Peyer's patch (tissue), 4 donors: ENCODE measurements at regions not wholly inside any gene's neighbourhood (a gene's known extent, or its start where the extent isn't known, plus 50 kb on each side); places are given as distances from the start of the nearest gene placed in this dataset.

Source experiments
- DNase-seq, 3 donors: peaks; one replicate each; pipeline ENCODE4 v3.0.0-alpha.2; 2017 to 2019
- H3K27ac ChIP-seq, 4 donors: fragments of 200-600 bp; sonication (generic); one replicate each; pipeline ENCODE4 v1.5.1; 2016 to 2019
- H3K27me3 ChIP-seq, 2 donors: fragments of 200-600 bp; sonication (generic); one replicate each; pipeline ENCODE4 v1.5.1; 2019
- H3K36me3 ChIP-seq, 3 donors: fragments of 200-600 bp; sonication (generic); one replicate each; pipeline ENCODE4 v1.5.1; 2016 to 2019
- H3K4me1 ChIP-seq, 4 donors: fragments of 200-600 bp; sonication (generic); one replicate each; pipeline ENCODE4 v1.5.1; 2016 to 2019
- H3K4me3 ChIP-seq, 4 donors: fragments of 200-600 bp; sonication (generic); 1 replicate in 3 of 4; 2 replicates in 1 of 4; pipeline ENCODE4 v1.5.1; 2016 to 2019; ENCODE audit warnings: mild to moderate bottlenecking in 1 of 4
- H3K9me3 ChIP-seq, 4 donors: fragments of 200-600 bp; sonication (generic); one replicate each; pipeline ENCODE4 v1.5.1; 2016 to 2019; ENCODE audit warnings: mild to moderate bottlenecking in 1 of 4
- POLR2A ChIP-seq, 2 donors: fragments of 450-650 bp; IDR thresholded peaks; one replicate each; pipeline ENCODE4 v1.5.1; 2017; ENCODE audit warnings: antibody characterized with exemption in 2 of 2, mild to moderate bottlenecking in 2 of 2, moderate library complexity in 2 of 2
- TF ChIP-seq, protein P1 (sequence below), 6 experiments: fragments of 450-650 bp in 4 of 6; fragments of 200-600 bp in 2 of 6; sonication (generic) in 1 of 6; IDR thresholded peaks; one replicate each; pipeline ENCODE4 v1.5.1; 2017 to 2019; ENCODE audit warnings: antibody characterized with exemption in 6 of 6, mild to moderate bottlenecking in 3 of 6, moderate library complexity in 1 of 6

DNA sequence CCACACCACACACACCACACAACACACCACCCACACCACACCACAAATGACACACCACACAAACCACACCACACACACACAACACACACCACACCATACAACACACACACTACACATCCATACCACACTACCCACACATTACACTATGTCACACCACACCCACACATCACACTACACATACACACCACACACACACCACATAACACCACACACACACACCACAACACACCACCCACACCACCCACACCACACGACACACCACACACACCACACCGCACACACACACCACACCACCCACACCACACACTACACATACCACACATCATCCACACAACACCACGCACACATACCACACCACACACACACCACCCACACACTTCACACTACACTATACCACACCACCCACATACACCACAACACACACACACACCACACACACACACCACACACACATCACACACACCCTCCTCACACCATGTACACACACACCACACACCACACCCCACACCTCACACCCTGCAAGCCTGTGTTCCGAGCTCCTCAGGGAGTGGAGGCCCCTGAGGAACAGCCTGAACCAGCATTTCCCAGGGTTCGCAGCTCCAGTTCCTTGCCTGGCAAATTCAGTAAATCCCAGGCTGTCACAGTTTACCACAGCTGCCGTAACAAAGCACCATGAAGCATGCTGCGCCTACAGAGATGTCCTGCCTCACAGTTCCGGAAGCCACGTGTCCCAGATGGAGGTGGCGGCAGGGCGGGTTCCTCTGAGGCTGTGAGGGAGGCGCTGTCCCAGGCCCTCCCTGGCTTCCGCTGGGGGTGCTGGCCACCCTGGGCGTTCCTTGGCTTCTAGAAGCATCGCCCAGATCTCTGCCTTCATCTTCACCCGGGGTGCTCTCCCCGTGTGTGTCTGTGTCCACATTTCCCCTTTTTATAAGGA is 69.8 kb upstream of the ATP5PO start:
- Histone ChIP-seq H3K27me3 (no peaks in the 10 kb centered on the region), H3K27ac (no peak overlapping the region), H3K9me3 (no peaks in the 10 kb centered on the region), H3K4me1 (peaks cover 0 to 3% (median 0%) of the 10 kb centered on the region in 4 donors), H3K36me3 (no peaks in the 10 kb centered on the region), H3K4me3 (no peak overlapping the region)
- no peak for DNase-seq
- TF ChIP-seq, protein P1, sequence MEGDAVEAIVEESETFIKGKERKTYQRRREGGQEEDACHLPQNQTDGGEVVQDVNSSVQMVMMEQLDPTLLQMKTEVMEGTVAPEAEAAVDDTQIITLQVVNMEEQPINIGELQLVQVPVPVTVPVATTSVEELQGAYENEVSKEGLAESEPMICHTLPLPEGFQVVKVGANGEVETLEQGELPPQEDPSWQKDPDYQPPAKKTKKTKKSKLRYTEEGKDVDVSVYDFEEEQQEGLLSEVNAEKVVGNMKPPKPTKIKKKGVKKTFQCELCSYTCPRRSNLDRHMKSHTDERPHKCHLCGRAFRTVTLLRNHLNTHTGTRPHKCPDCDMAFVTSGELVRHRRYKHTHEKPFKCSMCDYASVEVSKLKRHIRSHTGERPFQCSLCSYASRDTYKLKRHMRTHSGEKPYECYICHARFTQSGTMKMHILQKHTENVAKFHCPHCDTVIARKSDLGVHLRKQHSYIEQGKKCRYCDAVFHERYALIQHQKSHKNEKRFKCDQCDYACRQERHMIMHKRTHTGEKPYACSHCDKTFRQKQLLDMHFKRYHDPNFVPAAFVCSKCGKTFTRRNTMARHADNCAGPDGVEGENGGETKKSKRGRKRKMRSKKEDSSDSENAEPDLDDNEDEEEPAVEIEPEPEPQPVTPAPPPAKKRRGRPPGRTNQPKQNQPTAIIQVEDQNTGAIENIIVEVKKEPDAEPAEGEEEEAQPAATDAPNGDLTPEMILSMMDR (IDR thresholded peaks at IDR 0.05): no peak
- TF ChIP-seq POLR2A (IDR thresholded peaks at IDR 0.05): no peak

DNA sequence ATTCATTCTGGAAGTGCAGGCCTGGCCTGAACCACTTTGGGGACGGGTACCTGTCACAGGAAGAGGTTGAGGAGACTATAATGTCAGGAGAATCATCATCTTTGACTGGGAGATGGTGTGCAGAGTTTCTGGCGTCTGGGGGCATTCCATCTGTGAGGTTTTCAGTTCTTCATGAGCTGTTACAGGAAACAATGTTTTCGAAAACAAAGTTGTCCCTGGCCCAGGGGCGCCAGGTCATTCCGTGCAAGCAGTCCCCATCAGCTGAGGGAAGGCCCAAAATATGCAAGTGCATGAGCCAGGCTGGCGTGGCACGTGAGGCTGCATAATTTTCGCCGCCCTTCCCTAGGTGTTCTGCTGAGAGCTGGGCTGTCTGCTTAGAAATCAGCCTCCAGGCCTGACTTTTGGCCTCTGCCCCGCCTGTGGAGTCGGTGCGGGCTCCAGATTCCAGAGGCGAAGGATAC is 68.4 kb upstream of the ATP5PO start:
- Histone ChIP-seq H3K27me3 (no peaks in the 10 kb centered on the region), H3K9me3 (no peaks in the 10 kb centered on the region), H3K4me3 (no peak overlapping the region), H3K36me3 (no peaks in the 10 kb centered on the region), H3K4me1 (no peaks in the 10 kb centered on the region), H3K27ac (no peak overlapping the region)
- DNase-seq: no peak
- TF ChIP-seq, protein P1 (IDR thresholded peaks at IDR 0.05): no peak
- no peak for TF ChIP-seq POLR2A (IDR thresholded peaks at IDR 0.05)

DNA sequence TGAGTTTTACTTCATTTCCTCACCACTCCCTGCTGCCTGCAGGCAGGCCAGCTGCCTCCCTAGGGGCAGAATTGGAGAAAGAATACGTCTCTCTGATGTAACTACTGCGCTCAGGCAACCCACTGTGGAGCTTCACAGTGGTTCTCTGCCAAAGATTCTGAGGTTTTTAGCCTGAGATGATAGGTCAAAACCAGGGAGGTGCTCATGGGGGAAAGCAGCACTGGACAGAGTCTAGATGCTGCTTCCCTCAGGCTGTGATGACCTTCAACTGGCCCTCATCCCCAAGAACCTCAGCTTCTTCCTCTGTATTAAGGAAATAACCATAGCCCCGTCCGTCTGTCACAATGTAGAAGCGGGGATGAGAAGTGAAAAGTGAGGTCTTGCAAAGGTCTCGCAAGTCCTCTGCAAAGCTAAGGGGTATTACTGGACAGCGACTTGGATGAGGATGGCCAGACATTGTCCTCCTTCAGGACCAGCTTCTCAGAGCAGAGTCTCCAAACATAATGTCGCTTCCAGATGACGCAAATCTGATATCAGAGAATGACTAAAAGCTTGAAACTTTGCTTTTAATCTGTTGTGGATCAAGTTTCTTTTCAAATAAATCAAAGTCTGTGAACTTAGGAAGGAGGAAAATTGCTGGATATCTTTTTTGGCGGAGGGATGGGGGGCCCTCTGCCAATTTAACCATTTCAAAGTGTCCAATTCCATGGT is 65.9 kb upstream of the ATP5PO start:
- no peaks in the 10 kb centered on the region for H3K27me3 ChIP-seq
- H3K36me3 ChIP-seq: no peaks in the 10 kb centered on the region
- no peak for DNase-seq
- H3K27ac ChIP-seq: no peak overlapping the region
- no peaks in the 10 kb centered on the region for H3K9me3 ChIP-seq
- no peak for TF ChIP-seq POLR2A (IDR thresholded peaks at IDR 0.05)
- TF ChIP-seq, protein P1 (IDR thresholded peaks at IDR 0.05): no peak
- H3K4me3 ChIP-seq: no peak overlapping the region
- H3K4me1 ChIP-seq: peaks cover 1 to 6% (median 5%) of the 10 kb centered on the region in 4 donors

DNA sequence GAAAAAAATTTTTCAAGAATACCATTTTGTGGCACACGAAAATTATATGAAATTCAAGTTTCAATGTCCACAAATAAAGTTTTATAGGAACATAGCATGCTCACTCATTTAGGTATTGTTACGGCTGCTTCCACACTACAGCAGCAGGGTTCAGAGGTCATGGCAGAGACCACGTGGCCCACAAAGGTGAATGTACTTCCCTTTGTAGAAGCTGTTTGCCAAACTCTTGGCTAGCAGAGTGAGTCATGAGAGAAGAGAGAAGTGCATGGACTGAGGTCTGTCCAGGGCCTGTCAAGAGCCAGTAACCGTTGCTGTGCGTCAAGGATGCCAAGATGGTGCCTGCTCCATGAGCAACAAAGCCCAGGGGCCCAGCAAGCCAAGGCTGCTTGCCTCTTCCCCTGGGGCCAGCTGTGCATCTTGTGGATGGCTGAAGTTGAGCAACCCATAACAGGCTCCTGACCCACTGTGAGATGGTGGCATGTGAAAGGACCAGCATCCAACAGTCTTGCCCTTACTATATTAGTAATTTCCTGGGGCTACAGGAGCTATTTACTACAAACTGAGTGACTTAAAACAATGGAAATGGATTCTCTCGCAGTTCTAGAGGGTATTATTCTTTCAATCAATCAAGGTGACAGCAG is 64.8 kb upstream of the ATP5PO start:
- no peak for TF ChIP-seq POLR2A (IDR thresholded peaks at IDR 0.05)
- TF ChIP-seq, protein P1 (IDR thresholded peaks at IDR 0.05): no peak
- H3K9me3 ChIP-seq: no peaks in the 10 kb centered on the region
- DNase-seq: peak in 1 of 3 donors; percentile 59
- H3K4me1 ChIP-seq: peaks cover 4 to 15% (median 8%) of the 10 kb centered on the region in 4 donors
- H3K4me3 ChIP-seq: no peak overlapping the region
- H3K27ac ChIP-seq: no peak overlapping the region
- H3K36me3 ChIP-seq: no peaks in the 10 kb centered on the region
- H3K27me3 ChIP-seq: no peaks in the 10 kb centered on the region

DNA sequence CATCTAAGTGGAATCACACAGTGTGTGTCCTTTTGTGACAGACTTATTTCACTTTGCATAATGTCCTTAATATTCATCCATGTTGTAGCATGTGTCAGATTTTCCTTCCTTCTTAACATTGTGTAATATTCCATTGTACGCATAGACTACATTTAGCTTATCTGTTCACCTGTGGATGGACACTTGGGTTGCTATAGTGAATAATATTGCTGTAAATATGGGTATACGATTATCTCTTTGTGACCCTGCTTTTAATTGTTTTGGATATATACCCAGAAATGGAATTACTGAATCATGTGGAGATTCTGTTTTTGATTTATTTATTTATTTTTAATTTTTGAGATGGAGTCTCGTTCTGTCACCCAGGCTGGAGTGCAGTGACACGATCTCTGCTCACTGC is 63.0 kb upstream of the ATP5PO start:
- DNase-seq: no peak
- peaks cover 4 to 15% (median 8%) of the 10 kb centered on the region in 4 donors for H3K4me1 ChIP-seq
- H3K27ac ChIP-seq: no peak overlapping the region
- H3K27me3 ChIP-seq: no peaks in the 10 kb centered on the region
- no peak overlapping the region for H3K4me3 ChIP-seq
- no peaks in the 10 kb centered on the region for H3K9me3 ChIP-seq
- TF ChIP-seq POLR2A (IDR thresholded peaks at IDR 0.05): no peak
- TF ChIP-seq, protein P1 (IDR thresholded peaks at IDR 0.05): no peak
- no peaks in the 10 kb centered on the region for H3K36me3 ChIP-seq
